ENCODE measurements at regions not wholly inside any gene's neighbourhood (a gene's known extent, or its start where the extent isn't known, plus 50 kb on each side); places are given as distances from the start of the nearest gene placed in this dataset.

DNA sequence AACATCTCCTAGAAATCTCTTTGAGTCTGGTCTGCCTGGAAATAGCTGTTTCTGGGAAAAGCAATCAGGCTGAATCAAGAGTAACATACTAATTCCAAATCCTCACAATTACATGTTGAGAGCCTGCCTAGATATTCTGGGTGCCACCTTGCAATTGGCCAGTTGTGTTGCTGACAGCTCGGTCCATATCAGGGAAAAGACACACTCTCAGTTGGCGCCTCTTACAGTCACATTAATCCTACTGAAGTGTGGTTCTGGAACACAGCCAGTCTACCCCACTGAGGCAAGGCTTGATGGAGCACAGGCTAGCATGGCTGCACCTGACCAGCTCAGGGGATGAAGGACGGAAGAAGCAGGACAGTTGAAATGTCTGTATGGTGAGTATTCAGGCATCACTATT is 121.4 kb upstream of the TAB2 start:
- Histone ChIP-seq H3K9me3 (no peaks in the 10 kb centered on the region), H3K27ac (no peak overlapping the region), H3K27me3 (no peaks in the 10 kb centered on the region), H3K36me3 (no peaks in the 10 kb centered on the region), H3K4me1 (no peaks in the 10 kb centered on the region), H3K4me3 (no peak overlapping the region)
- no peak for FAIRE-seq
- WGBS, 2 donors: 89 to 90% methylated on average over 3 of the region's 3 CpGs
- no peak for TF ChIP-seq CTCF (IDR thresholded peaks at IDR 0.05)
- ATAC-seq: no peak
- intact Hi-C loops (cut with DNase I): no loop called here
- DNase-seq: no peak

DNA sequence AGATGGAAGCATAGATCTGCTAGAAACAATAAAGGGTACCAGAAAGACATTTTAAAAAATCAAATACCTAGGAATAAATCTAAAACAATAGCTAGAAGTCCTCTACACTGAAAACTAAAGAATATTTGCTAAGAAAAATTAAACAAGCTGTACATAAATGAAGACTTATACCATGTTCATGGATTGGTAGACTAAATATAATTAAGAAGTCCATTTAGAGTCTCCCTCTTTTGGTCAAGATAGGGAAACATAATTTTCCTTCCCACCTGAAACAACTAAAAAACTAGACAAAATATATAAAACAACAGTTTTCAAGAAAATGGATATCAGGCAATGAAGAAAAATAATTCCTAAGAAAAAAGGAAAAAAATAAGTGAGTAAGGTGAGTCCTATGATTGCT is 120.0 kb upstream of the TAB2 start:
- FAIRE-seq: no peak
- Histone ChIP-seq H3K36me3 (no peaks in the 10 kb centered on the region), H3K27me3 (no peaks in the 10 kb centered on the region), H3K27ac (no peak overlapping the region), H3K4me3 (no peak overlapping the region), H3K4me1 (no peaks in the 10 kb centered on the region), H3K9me3 (no peaks in the 10 kb centered on the region)
- intact Hi-C loops (cut with DNase I): no loop called here
- DNase-seq: no peak
- no peak for ATAC-seq
- no peak for TF ChIP-seq CTCF (IDR thresholded peaks at IDR 0.05)

DNA sequence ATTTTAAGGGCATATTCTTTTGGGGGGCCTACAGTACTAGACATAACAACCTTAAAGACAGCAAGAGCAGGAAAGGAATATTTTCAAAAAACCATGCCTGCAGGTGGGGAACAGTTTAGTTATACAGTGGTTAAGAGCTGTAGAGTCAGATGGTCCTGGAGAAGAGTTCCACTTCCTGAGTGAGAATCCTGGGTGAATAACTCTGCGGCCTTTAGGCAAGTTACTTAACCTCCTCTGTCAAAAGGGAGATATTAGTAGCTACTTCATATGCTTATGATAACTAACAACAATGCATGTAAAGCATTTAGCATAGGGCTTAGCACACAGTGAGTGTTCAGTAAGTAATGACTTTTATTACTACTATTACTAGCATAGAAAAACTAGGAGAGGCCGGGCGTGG is 119.2 kb upstream of the TAB2 start:
- no peaks in the 10 kb centered on the region for H3K9me3 ChIP-seq
- TF ChIP-seq CTCF (IDR thresholded peaks at IDR 0.05): no peak
- no peaks in the 10 kb centered on the region for H3K36me3 ChIP-seq
- no peak overlapping the region for H3K27ac ChIP-seq
- no peak overlapping the region for H3K4me3 ChIP-seq
- FAIRE-seq (no peak), ATAC-seq (no peak), DNase-seq (no peak)
- WGBS, 2 donors: 93 to 95% methylated on average over 3 of the region's 3 CpGs
- H3K4me1 ChIP-seq: no peaks in the 10 kb centered on the region
- no peaks in the 10 kb centered on the region for H3K27me3 ChIP-seq
- intact Hi-C loops (cut with DNase I): no loop called here

DNA sequence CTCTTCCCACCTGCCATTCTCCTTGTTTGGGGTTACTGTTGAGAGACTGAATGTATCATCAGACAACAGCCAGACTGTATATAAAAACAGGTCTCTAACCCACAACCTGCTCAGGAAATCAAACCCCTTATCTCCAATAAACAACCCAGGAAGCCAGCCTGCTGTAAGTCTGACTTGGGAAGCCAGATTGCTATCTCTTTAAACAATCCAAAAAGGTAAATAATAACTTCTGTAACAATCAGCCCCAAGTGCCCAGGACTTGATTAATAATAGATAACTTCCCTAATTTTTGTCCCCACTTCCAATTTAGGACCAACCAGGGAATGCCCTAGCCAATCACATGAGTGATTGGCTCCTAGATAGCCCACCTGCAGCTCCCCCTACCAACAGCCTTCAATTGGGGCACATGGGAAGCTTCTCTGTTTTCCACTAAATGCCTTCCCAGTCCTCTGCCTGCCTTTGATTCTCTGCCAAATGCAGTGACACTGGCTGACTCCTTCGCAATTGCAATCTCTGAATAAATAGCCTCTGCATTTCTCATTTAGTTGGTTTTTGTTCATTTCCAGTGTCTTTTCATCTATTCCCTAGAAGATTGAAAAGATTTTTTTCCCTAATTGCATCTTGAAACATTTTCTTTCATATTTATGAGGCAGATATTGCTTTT is 117.1 kb upstream of the TAB2 start:
- H3K36me3 ChIP-seq: no peaks in the 10 kb centered on the region
- H3K9me3 ChIP-seq: no peaks in the 10 kb centered on the region
- no peaks in the 10 kb centered on the region for H3K27me3 ChIP-seq
- no peak overlapping the region for H3K4me3 ChIP-seq
- no peak for DNase-seq
- 84% methylated on average over 1 of the region's 1 CpG for WGBS, 2 donors
- H3K27ac ChIP-seq: no peak overlapping the region
- no peaks in the 10 kb centered on the region for H3K4me1 ChIP-seq
- no peak for ATAC-seq
- no peak for TF ChIP-seq CTCF (IDR thresholded peaks at IDR 0.05)
- intact Hi-C loops (cut with DNase I): no loop called here
- FAIRE-seq: no peak

DNA sequence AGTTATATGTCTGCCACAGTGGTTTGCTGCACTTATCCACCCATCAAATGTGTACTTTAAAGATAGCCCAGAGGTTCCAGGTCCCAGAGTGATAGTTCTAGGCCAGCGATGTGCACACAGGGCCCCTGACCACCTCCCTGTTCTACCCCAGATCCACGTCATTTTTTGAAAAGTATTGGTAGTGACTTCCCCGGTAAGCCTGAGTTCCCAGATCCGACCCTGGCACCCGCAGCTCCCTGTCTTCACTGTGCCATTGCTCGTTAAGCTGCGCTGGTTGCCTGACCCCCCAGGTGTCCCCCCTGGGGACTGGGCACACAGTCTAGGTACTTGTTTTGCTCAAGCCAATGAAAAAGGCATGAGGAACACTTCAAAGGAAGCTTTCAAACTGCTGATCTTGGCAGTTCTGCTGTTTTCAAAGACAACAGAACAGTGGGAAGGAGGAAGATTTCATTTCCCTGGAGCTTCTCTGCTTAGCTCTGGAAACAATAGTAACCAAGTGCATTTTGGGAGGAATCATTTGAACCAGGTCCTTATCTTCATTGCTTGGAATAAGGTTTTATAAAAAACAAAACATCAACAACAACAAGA is 116.3 kb upstream of the TAB2 start:
- Histone ChIP-seq H3K36me3 (no peaks in the 10 kb centered on the region), H3K4me1 (no peaks in the 10 kb centered on the region), H3K9me3 (no peaks in the 10 kb centered on the region), H3K4me3 (no peak overlapping the region), H3K27ac (no peak overlapping the region), H3K27me3 (no peaks in the 10 kb centered on the region)
- ATAC-seq (no peak), DNase-seq (no peak), FAIRE-seq (no peak)
- 88 to 96% methylated on average over 7 of the region's 7 CpGs for WGBS, 2 donors
- intact Hi-C loops (cut with DNase I): no loop called here
- no peak for TF ChIP-seq CTCF (IDR thresholded peaks at IDR 0.05)

Data from pancreas (tissue), 10 donors.